DMS79 treated with DMSO at 0.1 percent for 48 hours (cell line): ENCODE measurements at regions not wholly inside any gene's neighbourhood (a gene's known extent, or its start where the extent isn't known, plus 50 kb on each side); places are given as distances from the start of the nearest gene placed in this dataset.

Experiments
- DNase-seq: peaks from one replicate; lab custom pipeline; 2025; lab: John Stamatoyannopoulos, UW

- DNase-seq, result no peak
Measured at GRCh38 chr9:79325501-79325900, 246.3 kb upstream of the TLE4 start.

GRCh38 chr9:79329861-79330260, 241.9 kb upstream of the TLE4 start:
- DNase-seq, result no peak

DNA sequence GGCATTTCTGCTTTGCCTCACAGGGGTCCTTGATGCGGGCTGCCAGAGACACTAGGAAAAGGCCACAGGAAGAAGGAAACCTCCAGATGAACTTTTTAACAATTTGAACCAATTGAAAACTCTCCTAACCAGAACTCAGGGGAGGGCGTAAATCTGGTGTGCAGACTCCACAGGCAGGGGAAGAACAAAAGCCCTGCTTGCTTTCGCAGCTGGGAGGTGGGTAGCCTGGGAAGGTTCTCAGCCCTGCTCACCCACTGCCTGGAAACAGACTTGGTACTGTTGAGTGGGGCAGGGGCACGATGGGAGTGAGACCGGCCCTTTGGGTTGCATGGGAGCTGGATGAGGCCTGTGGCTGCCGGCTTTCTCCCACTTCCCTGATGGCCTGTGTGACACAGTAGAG, 237.8 kb upstream of the TLE4 start:
- DNase-seq, result no peak

GRCh38 chr9:79334711-79335110, 237.1 kb upstream of the TLE4 start:
- no peak for DNase-seq

GRCh38 chr9:79335987-79336386, 235.8 kb upstream of the TLE4 start:
- DNase-seq, result no peak

- no peak for DNase-seq
Measured at GRCh38 chr9:79341561-79341960, 230.2 kb upstream of the TLE4 start.

- DNase-seq, result no peak
Measured at GRCh38 chr9:79346350-79347020, 225.3 kb upstream of the TLE4 start.

GRCh38 chr9:79352322-79352721, 219.4 kb upstream of the TLE4 start:
- no peak for DNase-seq

DNA sequence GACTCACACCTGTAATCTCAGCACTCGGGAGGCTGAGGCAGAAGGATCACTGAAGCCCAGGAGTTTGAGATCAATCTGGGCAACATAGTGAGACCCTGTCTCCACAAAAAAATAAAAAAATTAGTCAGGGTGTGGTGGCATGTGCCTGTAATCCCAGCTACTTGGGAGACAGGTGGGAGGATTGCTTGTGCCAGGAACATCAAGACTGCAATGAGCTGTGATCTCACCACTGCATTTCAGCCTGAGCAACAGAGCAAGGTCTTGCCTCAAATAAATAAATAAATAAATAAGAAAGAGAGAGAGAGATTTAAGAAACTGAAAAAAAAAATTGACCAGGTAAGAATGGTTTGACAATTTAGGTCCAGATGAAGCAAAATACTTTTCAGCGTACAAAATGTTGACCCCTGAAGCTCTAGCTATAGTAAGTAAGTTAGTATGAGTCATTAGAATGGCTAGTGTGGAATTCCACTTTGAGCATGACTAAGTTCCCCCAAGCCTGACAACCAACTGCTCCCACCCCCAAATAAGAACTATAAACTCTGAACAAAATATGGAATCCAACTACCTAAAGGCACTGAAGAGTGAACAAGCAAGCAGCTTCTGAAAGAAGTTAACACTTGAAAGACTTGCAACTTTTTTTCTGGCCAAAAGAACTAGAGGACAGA, 217.8 kb upstream of the TLE4 start:
- no peak for DNase-seq

- DNase-seq, result no peak
Measured at GRCh38 chr9:79357194-79357593, 214.6 kb upstream of the TLE4 start.

- DNase-seq, result no peak
Measured at GRCh38 chr9:79357616-79358015, 214.1 kb upstream of the TLE4 start.

DNA sequence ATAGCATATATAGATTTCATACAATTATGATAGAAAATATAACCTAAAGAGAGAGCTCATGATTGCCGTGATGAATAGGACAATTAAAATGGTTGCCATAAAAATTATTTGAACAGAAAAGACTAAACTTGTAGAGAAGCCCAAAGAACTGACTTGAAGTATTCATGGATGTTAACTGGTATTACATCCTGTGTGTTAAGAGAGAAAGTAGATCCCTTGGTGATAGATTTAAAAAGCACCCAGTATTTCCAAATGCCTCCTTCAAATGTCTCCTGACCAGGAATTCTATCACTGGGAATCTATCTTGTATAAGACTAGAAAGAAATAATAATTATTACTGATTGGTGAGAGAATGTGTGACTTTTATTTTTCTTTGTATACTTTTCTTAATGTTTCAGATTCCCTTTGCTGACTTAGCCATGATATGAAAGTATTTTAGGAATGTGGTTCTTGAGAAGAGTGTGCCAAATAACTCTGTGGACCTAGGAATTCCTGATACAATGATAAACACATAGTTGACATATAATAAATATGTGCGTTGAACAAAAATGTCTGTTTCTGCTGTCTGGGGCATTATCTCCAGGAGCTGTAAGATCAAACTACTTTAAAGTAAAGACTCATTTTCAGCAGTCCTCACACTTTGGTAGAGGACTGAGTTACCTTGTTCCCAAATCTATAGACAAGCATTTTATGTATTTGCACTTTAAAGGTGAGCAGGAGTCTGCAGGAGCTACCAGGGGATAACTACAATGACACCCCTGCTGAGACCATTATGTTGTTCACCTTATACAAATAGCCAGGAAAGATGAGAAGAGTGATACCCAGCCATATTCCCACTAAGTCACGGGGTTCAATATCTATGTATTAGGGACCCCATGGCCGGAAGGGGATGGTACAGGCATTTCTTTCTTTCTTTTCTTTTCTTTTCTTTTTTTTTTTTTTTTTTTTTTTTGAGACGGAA, 211.1 kb upstream of the TLE4 start:
- DNase-seq, result no peak

- DNase-seq, result no peak
Measured at GRCh38 chr9:79362100-79363081, 209.4 kb upstream of the TLE4 start.

GRCh38 chr9:79369676-79370075, 202.1 kb upstream of the TLE4 start:
- no peak for DNase-seq

DNA sequence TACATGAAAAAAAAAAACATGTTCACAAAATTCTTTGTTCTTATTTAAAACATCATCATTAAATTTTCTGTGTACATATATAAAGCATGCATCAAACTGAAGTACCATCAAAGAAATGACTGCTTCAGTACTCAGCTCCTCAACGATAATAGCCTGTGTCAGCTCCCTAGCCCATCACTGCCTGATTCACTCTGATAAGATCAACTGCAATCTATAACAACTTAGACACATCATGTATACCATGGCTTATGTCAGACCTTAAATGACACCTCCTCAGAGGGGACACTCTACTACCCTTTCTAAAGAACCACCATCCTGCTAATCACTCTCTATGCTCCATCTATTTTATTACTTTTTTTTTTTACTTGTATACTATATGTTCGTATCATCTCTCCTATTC, 200.5 kb upstream of the TLE4 start:
- DNase-seq, result no peak

DNA sequence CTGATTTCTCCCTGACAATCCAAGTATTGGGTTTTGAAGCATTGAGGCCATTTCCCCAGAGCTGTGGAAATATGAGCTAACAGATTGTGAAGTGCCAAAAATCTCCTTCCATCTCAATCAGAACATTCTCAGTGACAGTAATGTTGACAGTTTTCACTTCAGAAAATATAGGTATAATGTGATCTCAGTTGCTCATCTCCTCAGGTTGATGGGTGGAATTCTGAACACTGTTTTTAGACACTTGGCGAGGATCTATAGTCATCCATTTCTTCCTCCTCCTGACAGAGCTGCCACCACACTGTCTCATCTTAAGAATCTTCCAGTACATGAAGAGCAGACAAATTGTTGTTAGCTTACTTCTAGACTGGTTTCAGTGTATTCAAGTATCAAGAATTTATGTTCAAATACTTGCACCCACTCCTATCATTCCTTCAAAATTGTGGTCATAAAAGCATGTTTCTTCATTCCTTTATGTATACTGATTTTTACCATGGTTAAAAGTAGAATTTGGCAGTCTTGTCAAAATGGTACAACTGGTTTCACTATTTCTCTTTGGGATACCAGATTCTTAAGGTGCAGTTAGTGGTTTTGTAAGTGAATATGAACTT, 199.7 kb upstream of the TLE4 start:
- DNase-seq, result no peak

DNA sequence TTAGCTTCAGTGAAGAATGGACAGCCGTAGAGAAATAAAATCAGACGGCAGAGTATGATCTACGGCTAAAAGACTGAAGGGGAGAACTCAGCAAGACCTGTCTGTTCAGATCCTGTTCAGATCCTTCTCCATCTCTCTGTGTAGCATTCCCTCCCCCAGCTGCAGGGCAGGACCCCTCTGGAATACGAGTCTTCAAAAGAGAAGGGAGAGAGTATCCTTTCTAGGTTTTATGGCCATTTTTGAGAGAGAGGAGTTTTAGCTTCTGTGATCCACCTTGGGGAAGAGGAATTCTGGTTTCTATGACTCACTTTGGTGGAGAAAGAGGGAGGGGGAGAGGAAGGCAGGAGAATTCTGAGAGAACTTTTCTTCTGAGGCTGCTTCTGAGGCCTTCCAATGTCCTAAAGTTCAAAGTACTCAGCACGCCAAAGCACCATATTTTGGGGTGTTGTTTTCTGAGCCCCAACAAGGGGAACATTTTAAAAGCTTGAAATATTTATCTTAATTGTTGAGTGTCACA, 194.4 kb upstream of the TLE4 start:
- no peak for DNase-seq

- no peak for DNase-seq
Measured at GRCh38 chr9:79378107-79378506, 193.7 kb upstream of the TLE4 start.

GRCh38 chr9:79382044-79382443, 189.7 kb upstream of the TLE4 start:
- DNase-seq, result no peak

GRCh38 chr9:79382458-79382857, 189.3 kb upstream of the TLE4 start:
- no peak for DNase-seq

- no peak for DNase-seq
Measured at GRCh38 chr9:79383096-79383495, 188.7 kb upstream of the TLE4 start.
